ENCODE measurements at regions not wholly inside any gene's neighbourhood (a gene's known extent, or its start where the extent isn't known, plus 50 kb on each side); places are given as distances from the start of the nearest gene placed in this dataset.
A peak's percentile ranks its signal among the peaks of the same experiment; 100 is the strongest.
"Not testable (repeated sequence)": the region's sequence is repeated elsewhere in the genome, so short reads cannot be mapped to it uniquely, and the experiment has no call there.

DNA sequence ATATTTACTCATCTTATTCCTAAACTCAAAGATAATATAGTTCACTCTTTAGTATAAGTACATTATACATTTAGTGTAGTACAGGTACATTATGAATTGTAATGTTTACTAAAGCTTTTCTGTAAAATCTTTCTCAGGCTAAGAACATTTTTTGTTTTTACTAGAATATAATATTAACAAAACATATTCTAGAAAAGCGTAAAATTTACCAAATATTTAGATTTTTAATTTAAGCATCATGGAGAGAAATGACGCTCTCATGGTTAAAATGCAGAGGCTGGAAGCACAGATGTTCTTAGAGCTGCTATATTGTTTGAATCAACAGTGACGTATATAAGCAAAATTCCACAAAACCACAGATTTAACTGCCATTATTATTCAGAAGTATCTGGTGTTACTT, 54.7 kb upstream of the NBPF15 start:
- not testable (repeated sequence) for DNase-seq

DNA sequence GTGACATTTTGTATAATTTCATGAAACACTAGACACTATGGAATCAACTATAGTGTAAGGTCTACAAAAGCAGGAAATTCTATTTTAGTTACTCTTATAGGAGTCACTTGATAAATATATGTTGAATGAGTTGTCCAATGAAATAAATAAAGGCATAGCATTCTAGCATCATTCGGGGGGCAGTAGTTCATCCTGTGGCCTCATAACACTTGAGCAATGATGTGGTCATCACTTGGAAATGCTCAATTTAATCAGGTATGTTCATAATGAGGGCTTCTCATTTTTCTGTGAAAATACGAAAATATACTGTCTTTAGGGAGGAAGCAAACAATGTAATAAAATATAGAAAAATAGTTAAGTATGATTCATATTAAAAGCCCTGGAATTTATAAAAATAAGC, 55.4 kb upstream of the NBPF15 start:
- DNase-seq: not testable (repeated sequence)

DNA sequence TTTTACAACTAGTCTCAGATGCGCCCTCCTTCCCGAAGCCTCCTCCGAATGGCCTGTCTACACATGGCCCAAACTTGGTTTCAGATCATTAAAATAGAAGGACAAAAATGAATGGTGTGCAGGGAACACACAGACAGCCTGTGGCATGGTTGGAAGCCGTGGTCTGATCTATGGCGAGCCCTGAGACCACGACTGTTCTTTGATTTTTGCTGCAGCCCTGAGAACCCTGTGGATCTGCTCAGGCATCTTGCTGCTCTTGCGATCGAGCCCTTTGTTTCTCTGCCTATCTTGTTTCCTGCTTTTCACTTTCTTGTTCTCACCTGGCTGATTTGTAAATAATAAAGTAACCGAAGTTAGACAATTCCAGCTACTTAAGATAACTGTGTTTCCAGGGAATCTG, 57.0 kb upstream of the NBPF15 start:
- DNase-seq: not testable (repeated sequence)

DNA sequence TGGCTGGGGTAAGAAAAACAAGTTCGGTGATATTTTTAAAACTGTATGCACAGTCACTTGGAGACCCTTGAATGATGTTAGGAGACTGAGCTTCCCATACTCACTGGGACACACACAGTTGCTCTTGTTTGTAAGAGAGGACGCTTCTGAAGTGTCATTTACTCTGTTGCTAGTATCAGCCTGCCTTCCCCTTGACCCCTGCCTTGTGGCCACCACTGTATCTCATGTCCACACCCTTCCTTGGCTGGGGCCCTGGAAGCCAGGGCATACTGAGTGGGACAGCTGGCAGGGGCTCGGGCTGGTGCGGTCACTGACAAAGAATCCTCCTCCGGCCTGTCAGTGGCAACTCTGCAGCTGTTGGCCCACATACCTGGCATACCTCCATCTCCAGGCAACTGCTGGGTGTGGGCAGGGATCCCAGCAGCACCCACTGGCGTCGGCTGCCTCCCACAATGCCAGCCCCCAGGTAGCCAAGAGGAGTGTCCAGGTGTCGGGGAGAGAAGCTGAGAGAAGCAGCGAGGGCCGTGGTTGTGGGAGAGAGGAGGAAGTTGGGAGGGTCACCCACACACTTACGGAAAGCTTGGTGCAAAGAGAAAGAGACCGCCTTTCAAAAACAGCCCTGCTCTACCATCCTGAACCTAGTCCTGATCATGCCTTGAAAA, 58.2 kb upstream of the NBPF15 start:
- DNase-seq: not testable (repeated sequence)

DNA sequence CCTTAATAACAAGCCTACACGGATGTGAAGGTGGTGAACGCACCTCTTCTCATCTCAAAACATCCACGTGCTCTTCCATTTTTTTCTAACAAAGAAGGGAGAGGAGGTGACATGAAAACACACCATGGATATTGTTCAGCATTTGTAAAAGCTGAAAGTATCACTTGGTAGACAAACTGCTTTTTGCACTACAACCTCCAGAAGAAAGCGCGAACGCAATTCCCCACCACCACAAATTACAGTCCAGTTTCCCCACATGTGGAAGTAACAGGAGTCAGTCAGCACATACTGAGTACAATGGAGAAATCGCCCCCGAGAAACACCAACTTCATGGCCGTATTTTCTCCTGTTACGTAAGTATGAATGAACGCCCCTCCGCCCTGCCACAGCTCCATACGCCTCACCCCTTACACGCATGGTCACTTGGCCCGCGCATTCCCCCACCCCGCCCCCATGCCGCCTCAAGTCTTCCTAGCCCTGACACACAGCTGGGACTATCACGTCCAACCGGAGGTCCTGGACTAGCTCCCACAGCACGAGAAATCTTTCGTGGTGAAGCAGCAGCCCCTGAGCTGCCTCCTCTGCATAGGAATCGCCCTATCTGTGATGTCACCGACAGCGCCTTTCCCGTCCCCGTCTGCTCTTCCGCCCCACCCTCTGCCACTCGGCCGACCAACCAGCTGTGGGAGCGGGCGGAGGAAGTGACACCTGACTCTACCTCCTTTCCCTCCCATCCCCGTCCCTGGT, 62.4 kb upstream of the NBPF15 start:
- DNase-seq: peak; percentile 62

DNA sequence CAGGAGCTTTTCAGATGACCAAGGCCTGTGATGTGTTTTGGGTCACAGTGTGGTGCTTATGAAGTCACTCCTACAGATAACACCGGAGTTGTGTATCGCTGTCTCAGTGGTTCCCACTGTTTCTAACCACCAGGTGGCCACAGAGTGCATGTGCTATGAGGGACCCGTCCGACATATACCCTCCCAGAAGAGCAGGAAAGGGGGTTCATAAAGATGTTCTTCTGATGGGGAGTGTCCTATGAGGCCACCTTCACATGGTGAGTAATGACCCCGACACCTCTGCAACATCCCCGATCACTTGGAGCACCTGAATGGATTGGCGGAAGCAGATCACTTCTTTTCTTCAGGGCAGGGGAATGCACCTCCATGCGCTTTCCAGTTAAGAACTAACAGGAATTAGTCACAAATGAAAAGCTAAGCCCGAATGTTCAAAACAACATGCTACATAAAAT, 60.5 kb upstream of the PPIAL4F start:
- DNase-seq: not testable (repeated sequence)

DNA sequence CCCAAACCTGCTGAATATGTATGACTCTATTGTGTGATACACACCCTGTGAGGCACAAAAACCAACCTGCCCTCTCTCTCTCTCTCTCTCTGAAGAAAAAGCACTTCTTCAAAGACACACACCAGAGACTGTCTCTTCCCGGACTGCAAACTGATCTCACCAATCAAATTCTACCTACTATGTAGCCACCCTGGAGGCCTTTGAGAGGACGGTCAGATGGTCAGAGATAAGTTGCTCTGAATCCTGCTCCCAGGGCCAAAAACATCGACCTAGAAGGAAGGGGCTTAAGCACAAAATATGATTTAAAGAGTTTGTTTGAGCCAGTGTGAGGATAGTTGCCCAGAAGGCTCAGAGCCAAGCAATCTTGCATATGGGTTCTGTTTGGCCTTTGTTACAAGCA, 59.2 kb upstream of the PPIAL4F start:
- DNase-seq: not testable (repeated sequence)

DNA sequence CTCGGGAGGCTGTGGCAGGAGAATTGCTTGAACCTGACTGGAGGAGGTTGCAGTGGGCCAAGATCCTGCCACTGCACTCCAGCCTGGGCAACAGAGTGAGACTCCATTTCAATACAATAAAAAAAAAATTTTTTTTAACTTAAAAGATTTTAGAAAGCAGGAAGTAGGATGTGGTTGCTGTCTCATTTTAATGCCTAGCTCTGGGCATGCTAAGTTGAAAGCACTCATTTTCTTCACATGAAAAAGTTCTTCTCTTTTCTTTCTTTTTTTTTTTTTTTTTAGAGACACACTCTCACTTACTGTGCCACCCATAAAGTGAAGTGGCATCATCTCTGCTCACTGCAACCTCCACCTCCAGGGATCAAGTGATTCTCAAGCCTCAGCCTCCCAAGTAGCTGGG, 58.4 kb upstream of the PPIAL4F start:
- not testable (repeated sequence) for DNase-seq

DNA sequence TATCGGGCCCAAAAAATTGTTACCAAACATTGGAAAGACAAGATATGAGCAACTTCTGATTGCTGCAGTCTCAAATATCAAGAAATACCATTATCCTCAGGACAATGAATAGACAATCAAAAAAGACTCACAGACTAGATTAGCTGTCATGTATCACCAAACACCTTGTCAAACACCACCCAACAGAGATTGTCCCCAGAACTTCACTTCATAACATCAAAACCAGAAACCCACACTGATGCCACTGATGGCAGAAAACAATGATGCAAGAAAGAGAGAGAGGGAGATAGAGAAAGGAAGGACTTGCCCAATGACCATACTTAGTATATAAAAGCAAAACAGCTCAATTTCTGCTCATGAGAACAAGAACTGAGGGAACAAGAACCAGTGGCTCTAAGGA, 56.0 kb upstream of the PPIAL4F start:
- DNase-seq: not testable (repeated sequence)

DNA sequence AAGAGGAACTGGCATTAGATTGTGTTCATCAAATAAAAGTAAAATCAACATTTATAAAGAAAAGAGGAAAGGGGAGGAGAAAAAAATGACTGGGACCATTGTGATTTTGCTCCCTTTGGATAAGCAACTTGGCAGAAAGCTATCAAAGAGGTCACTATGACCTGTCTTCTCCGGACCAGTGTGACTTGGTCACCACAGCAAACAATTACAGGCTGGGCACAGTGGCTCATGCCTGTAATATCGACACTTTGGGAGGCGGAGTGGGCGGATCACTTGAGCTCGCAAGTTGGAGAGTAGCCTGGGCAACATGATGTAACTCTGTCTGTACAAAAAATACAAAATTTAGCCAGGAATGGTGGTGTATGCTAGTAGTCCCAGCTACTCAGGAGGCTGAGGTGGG, 55.5 kb upstream of the PPIAL4F start:
- not testable (repeated sequence) for DNase-seq

DNA sequence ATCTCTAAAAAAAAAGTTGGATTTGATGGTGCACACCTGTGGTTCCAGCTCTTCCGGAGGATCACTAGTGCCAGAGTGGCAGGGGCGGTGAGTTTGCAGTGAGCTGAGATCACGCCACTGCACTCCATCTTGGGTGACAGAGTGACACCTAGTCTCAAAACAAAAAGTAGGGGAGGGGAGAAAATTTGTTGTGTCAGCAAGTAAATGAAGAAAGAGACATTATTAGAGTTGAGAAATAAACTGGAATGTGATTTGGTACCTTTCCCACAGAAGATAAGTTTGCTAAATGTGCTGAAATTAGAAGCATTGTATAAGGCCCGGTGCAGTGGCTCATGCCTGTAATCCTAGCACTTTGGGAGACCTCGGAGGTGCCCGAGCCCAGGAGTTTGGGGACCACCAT, 54.0 kb upstream of the PPIAL4F start:
- not testable (repeated sequence) for DNase-seq

DNA sequence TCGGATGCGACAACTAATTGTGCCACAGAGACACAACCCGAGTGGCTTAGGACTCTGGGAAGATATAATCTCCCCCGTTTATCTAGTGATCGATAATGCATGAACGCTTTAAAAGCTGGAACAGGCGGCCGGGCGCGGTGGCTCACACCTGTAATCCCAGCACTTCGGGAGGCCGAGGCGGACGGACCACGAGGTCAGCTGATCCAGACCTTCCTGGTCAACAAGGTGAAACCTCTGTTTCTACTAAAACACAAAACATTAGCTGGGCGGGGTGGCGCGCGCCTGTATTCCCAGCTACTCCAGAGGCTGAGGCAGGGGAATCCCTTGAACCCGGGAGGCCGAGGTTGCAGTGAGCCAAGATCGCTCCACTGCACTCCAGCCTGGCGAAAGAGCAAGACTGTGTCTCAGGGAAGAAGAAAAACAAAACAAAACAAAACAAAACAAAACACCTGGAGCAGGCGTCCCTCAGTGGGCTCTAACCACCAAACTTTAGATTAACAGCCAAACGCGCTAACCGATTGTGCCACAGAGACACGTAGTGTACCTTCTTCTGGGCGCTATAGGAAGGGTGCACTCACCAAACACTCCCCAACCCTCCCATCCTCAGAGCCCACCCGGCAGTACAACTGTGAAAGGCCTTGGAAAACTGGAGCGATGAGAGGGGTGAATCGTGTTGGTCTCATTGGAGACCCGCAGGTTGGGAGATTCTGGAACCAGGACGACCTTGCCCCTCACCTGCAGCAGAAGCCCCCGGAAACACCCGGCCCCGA, 53.3 kb upstream of the PPIAL4F start:
- not testable (repeated sequence) for DNase-seq
